Stomach (tissue), 4 donors: ENCODE measurements at regions not wholly inside any gene's neighbourhood (a gene's known extent, or its start where the extent isn't known, plus 50 kb on each side); places are given as distances from the start of the nearest gene placed in this dataset.

Source experiments
- POLR2A ChIP-seq, 4 donors: fragments of 450-650 bp; IDR thresholded peaks; one replicate each; pipeline ENCODE4 v1.6.1; 2016; ENCODE audit warnings: antibody characterized with exemption in 4 of 4, control low read depth in 2 of 4, mild to moderate bottlenecking in 1 of 4, moderate library complexity in 1 of 4
- TF ChIP-seq, protein P1 (sequence below), 7 experiments: fragments of 450-650 bp in 4 of 7; fragments of 200-600 bp in 3 of 7; sonication (generic) in 3 of 7; IDR thresholded peaks; one replicate each; pipeline ENCODE4 v1.5.1; 2016 to 2019; ENCODE audit warnings: antibody characterized with exemption in 7 of 7, control low read depth in 2 of 7, mild to moderate bottlenecking in 1 of 7

DNA sequence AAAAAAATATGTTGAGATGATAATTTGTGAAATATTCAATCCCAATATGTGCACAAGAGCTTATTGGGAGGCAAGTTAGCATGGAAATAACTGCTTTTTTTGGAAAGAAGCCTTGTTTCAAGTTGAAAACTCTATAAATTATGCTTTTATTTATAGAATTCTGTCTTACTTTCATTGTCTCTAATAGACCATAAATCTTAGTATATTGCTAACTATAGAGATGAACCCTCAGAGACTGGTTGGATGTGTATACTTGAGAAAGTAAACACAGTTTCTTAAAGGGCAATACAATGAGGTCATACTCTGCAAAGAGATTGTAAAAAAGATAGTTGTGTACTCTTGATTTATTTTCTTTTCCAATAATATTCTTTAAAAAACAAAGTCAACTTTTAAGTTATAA is 530.3 kb downstream of the SPATA31D1 start:
- TF ChIP-seq, protein P1, sequence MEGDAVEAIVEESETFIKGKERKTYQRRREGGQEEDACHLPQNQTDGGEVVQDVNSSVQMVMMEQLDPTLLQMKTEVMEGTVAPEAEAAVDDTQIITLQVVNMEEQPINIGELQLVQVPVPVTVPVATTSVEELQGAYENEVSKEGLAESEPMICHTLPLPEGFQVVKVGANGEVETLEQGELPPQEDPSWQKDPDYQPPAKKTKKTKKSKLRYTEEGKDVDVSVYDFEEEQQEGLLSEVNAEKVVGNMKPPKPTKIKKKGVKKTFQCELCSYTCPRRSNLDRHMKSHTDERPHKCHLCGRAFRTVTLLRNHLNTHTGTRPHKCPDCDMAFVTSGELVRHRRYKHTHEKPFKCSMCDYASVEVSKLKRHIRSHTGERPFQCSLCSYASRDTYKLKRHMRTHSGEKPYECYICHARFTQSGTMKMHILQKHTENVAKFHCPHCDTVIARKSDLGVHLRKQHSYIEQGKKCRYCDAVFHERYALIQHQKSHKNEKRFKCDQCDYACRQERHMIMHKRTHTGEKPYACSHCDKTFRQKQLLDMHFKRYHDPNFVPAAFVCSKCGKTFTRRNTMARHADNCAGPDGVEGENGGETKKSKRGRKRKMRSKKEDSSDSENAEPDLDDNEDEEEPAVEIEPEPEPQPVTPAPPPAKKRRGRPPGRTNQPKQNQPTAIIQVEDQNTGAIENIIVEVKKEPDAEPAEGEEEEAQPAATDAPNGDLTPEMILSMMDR (IDR thresholded peaks at IDR 0.05): no peak
- no peak for TF ChIP-seq POLR2A (IDR thresholded peaks at IDR 0.05)
